PC-9 (cell line): ENCODE measurements at regions not wholly inside any gene's neighbourhood (a gene's known extent, or its start where the extent isn't known, plus 50 kb on each side); places are given as distances from the start of the nearest gene placed in this dataset.

ENCODE experiments used
- EZH2 ChIP-seq: fragments of 200-600 bp; sonication (generic); IDR thresholded peaks from 2 replicates; pipeline ENCODE4 v1.8.0; 2017; ENCODE audit warnings: antibody characterized with exemption, low read depth
- TF ChIP-seq, protein P1 (sequence below): fragments of 200-600 bp; sonication (generic); conservative IDR thresholded peaks from 2 replicates; pipeline ENCODE4 v1.6.1; 2017; ENCODE audit warnings: mixed run types, antibody characterized with exemption, mild to moderate bottlenecking, moderate library complexity

DNA sequence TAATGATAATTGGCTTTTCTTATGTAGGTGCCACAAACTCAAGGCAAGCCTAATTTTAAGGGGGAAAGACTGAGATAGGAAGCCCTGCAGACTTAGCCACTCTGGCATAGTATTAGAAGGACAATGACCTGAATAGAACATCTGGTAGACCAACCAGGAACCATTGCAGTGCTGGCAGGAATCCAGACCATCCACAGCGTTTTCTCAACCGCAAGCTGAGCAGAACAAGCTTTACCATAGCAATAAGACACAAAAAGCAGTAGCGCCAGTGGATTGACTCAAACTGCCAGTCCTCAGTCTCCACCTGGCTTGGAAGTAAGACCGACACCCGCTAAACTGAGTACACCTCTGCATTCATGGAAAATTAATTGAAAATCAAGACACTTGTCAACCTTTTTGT is 141.3 kb upstream of the LPAR1 start:
- TF ChIP-seq, protein P1, sequence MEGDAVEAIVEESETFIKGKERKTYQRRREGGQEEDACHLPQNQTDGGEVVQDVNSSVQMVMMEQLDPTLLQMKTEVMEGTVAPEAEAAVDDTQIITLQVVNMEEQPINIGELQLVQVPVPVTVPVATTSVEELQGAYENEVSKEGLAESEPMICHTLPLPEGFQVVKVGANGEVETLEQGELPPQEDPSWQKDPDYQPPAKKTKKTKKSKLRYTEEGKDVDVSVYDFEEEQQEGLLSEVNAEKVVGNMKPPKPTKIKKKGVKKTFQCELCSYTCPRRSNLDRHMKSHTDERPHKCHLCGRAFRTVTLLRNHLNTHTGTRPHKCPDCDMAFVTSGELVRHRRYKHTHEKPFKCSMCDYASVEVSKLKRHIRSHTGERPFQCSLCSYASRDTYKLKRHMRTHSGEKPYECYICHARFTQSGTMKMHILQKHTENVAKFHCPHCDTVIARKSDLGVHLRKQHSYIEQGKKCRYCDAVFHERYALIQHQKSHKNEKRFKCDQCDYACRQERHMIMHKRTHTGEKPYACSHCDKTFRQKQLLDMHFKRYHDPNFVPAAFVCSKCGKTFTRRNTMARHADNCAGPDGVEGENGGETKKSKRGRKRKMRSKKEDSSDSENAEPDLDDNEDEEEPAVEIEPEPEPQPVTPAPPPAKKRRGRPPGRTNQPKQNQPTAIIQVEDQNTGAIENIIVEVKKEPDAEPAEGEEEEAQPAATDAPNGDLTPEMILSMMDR, result no peak
- no peak for TF ChIP-seq EZH2
